Aorta (tissue), 5 donors: ENCODE measurements at regions not wholly inside any gene's neighbourhood (a gene's known extent, or its start where the extent isn't known, plus 50 kb on each side); places are given as distances from the start of the nearest gene placed in this dataset.
A peak's percentile ranks its signal among the peaks of the same experiment; 100 is the strongest.

ENCODE experiments used
- ATAC-seq: fragments of 200-7000 bp; cut with Tn5 transposase; one replicate; pipeline ENCODE4 v1.9.1; 2022; ENCODE audit warnings: moderate library complexity; ENCODE audit not compliant: low FRiP score
- DNase-seq, 2 donors: peaks; one replicate each; pipeline ENCODE4 v3.0.0-alpha.2; 2020
- H3K27ac ChIP-seq, 2 donors: one replicate each; pipeline ENCODE4 v1.5.1; 2013; ENCODE audit warnings: low read length in 2 of 2, mild to moderate bottlenecking in 2 of 2, moderate library complexity in 2 of 2, control low read depth in 1 of 2, inconsistent platforms in 1 of 2, low read depth in 1 of 2
- H3K27me3 ChIP-seq, 2 donors: one replicate each; pipeline ENCODE4 v1.6.1; 2013; ENCODE audit warnings: control low read depth in 1 of 2, low read length in 1 of 2, mild to moderate bottlenecking in 1 of 2, moderate library complexity in 1 of 2; ENCODE audit not compliant: insufficient read depth in 2 of 2, control insufficient read depth in 1 of 2
- H3K36me3 ChIP-seq, 2 donors: one replicate each; pipeline ENCODE4 v1.6.1; 2013; ENCODE audit warnings: control low read depth in 1 of 2, low read length in 1 of 2, mild to moderate bottlenecking in 1 of 2; ENCODE audit not compliant: insufficient read depth in 2 of 2, control insufficient read depth in 1 of 2
- H3K4me1 ChIP-seq, 2 donors: one replicate each; pipeline ENCODE4 v1.6.1; 2013; ENCODE audit warnings: low read length in 2 of 2, control low read depth in 1 of 2, mild to moderate bottlenecking in 1 of 2, moderate library complexity in 1 of 2; ENCODE audit not compliant: insufficient read depth in 2 of 2, control insufficient read depth in 1 of 2
- H3K4me3 ChIP-seq, 2 donors: one replicate each; pipeline ENCODE4 v1.5.1; 2013; ENCODE audit warnings: low read length in 2 of 2, control low read depth in 1 of 2, mild to moderate bottlenecking in 1 of 2
- H3K9me3 ChIP-seq: one replicate; pipeline ENCODE4 v1.6.1; 2013; ENCODE audit warnings: mild to moderate bottlenecking, low read length; ENCODE audit not compliant: control insufficient read depth
- WGBS, 2 donors: extraction: QIAGEN DNeasy Blood & Tissue Kit; methylation state at CpG; one replicate each; pipeline ENCODE4 v1.1.7; 2013; 5-methylcytosine and 5-hydroxymethylcytosine counted together
- intact Hi-C, 2 donors: fragments of 100-400 bp; cut with DNase I; formaldehyde crosslinking; loops; one replicate each; pipeline versions ENCODE4 v1.14.2 to v1.15.0; 2022
- donor health status: healthy with polysubstance abuse.
- donor health status: Bipolar disorder and iron deficiency.
- donor health status: DM: no; HTN: no; CAD: no.
- donor health status: DM: no; HTN: no; CAD: no.
- donor health status: DM: yes; HTN: yes; CAD: no.

- Histone ChIP-seq H3K4me1 (no peaks in the 10 kb centered on the region), H3K36me3 (no peaks in the 10 kb centered on the region), H3K9me3 (peaks cover 4% of the 10 kb centered on the region), H3K27me3 (no peaks in the 10 kb centered on the region), H3K27ac (no peak overlapping the region), H3K4me3 (no peak overlapping the region)
- DNase-seq, result no peak
- 20 to 29% methylated on average over 8 of the region's 8 CpGs for WGBS, 2 donors
- no peak for ATAC-seq
- intact Hi-C loops, result no loop called here
Observed at GRCh38 chr3:13947912-13948311, 68.0 kb upstream of the WNT7A start.

GRCh38 chr3:13939206-13939605 lies 59.3 kb upstream of the WNT7A start:
- Histone ChIP-seq H3K4me3 (no peak overlapping the region), H3K27me3 (no peaks in the 10 kb centered on the region), H3K9me3 (peaks cover 2% of the 10 kb centered on the region), H3K4me1 (no peaks in the 10 kb centered on the region), H3K27ac (no peak overlapping the region), H3K36me3 (no peaks in the 10 kb centered on the region)
- no peak for ATAC-seq
- intact Hi-C loops, result no loop called here
- WGBS, 2 donors, result 73 to 86% methylated on average over 4 of the region's 4 CpGs
- no peak for DNase-seq

GRCh38 chr3:13937131-13937530 lies 57.3 kb upstream of the WNT7A start:
- 81 to 86% methylated on average over 5 of the region's 5 CpGs for WGBS, 2 donors

GRCh38 chr3:13935494-13936094 lies 55.7 kb upstream of the WNT7A start:
- ATAC-seq (no peak), DNase-seq (no peak)
- H3K27ac ChIP-seq, result no peak overlapping the region
- no peaks in the 10 kb centered on the region for H3K27me3 ChIP-seq
- 71% methylated on average over 7 of the region's 7 CpGs for WGBS, 2 donors
- H3K9me3 ChIP-seq, result peaks cover 3% of the 10 kb centered on the region
- no peaks in the 10 kb centered on the region for H3K4me1 ChIP-seq
- no peaks in the 10 kb centered on the region for H3K36me3 ChIP-seq
- intact Hi-C loops, result no loop called here
- H3K4me3 ChIP-seq, result no peak overlapping the region

More at GRCh38 chr3:13937131-13937530, 57.3 kb upstream of the WNT7A start:
- Histone ChIP-seq H3K4me1 (no peaks in the 10 kb centered on the region), H3K9me3 (peaks cover 2% of the 10 kb centered on the region), H3K4me3 (no peak overlapping the region), H3K27ac (no peak overlapping the region), H3K27me3 (no peaks in the 10 kb centered on the region), H3K36me3 (no peaks in the 10 kb centered on the region)
- intact Hi-C loops, result no loop called here
- ATAC-seq, result no peak
- DNase-seq, result no peak

- no peaks in the 10 kb centered on the region for H3K4me1 ChIP-seq
- DNase-seq, result no peak
- no peak for ATAC-seq
- peaks cover 4% of the 10 kb centered on the region for H3K9me3 ChIP-seq
- 91 to 95% methylated on average over 9 of the region's 9 CpGs for WGBS, 2 donors
- intact Hi-C loops, result no loop called here
- no peak overlapping the region for H3K4me3 ChIP-seq
- H3K27ac ChIP-seq, result no peak overlapping the region
- H3K36me3 ChIP-seq, result no peaks in the 10 kb centered on the region
- H3K27me3 ChIP-seq, result no peaks in the 10 kb centered on the region
Observed at GRCh38 chr3:13934813-13935212, 54.9 kb upstream of the WNT7A start.

- WGBS, 2 donors, result 84 to 88% methylated on average over 16 of the region's 16 CpGs
- H3K4me3 ChIP-seq, result no peak overlapping the region
- H3K9me3 ChIP-seq, result peaks cover 5% of the 10 kb centered on the region
- H3K27ac ChIP-seq, result no peak overlapping the region
- no peaks in the 10 kb centered on the region for H3K4me1 ChIP-seq
- no peaks in the 10 kb centered on the region for H3K27me3 ChIP-seq
- no peak for DNase-seq
- intact Hi-C loops, result no loop called here
- H3K36me3 ChIP-seq, result no peaks in the 10 kb centered on the region
- ATAC-seq, result peak; percentile 24
Observed at GRCh38 chr3:13934315-13934714, 54.4 kb upstream of the WNT7A start.

GRCh38 chr3:13932578-13933295 lies 52.9 kb upstream of the WNT7A start:
- peaks cover 7% of the 10 kb centered on the region for H3K9me3 ChIP-seq
- H3K4me1 ChIP-seq, result no peaks in the 10 kb centered on the region
- WGBS, 2 donors, result 13 to 16% methylated on average over 61 to 70 of the region's 70 CpGs
- ATAC-seq (no peak), DNase-seq (no peak)
- no peaks in the 10 kb centered on the region for H3K36me3 ChIP-seq
- no peaks in the 10 kb centered on the region for H3K27me3 ChIP-seq
- intact Hi-C loops, result no loop called here
- peak overlapping the region in 1 of 2 donors; percentile 2 for H3K4me3 ChIP-seq
- H3K27ac ChIP-seq, result no peak overlapping the region

GRCh38 chr3:13931172-13931571 lies 51.3 kb upstream of the WNT7A start:
- Histone ChIP-seq H3K4me3 (no peak overlapping the region), H3K4me1 (no peaks in the 10 kb centered on the region), H3K9me3 (peaks cover 14% of the 10 kb centered on the region), H3K36me3 (no peaks in the 10 kb centered on the region), H3K27me3 (no peaks in the 10 kb centered on the region), H3K27ac (no peak overlapping the region)
- 93 to 97% methylated on average over 4 of the region's 4 CpGs for WGBS, 2 donors
- DNase-seq, result no peak
- ATAC-seq, result no peak
- intact Hi-C loops, result no loop called here
